ENCODE measurements at regions not wholly inside any gene's neighbourhood (a gene's known extent, or its start where the extent isn't known, plus 50 kb on each side); places are given as distances from the start of the nearest gene placed in this dataset.

- TF ChIP-seq CTCF (IDR thresholded peaks at IDR 0.05) (no peak), POLR2A (IDR thresholded peaks at IDR 0.05) (no peak), POLR2AphosphoS5 (IDR thresholded peaks at IDR 0.05) (no peak)
Measured at GRCh38 chr2:78476619-78477229, 548.8 kb upstream of the REG3G start.
